ENCODE measurements at regions not wholly inside any gene's neighbourhood (a gene's known extent, or its start where the extent isn't known, plus 50 kb on each side); places are given as distances from the start of the nearest gene placed in this dataset.

- Histone ChIP-seq H3K27ac (no peak overlapping the region), H3K9me3 (no peaks in the 10 kb centered on the region), H3K4me3 (no peak overlapping the region), H3K4me1 (no peaks in the 10 kb centered on the region), H3K27me3 (no peaks in the 10 kb centered on the region), H3K36me3 (no peaks in the 10 kb centered on the region)
- TF ChIP-seq, protein P1, sequence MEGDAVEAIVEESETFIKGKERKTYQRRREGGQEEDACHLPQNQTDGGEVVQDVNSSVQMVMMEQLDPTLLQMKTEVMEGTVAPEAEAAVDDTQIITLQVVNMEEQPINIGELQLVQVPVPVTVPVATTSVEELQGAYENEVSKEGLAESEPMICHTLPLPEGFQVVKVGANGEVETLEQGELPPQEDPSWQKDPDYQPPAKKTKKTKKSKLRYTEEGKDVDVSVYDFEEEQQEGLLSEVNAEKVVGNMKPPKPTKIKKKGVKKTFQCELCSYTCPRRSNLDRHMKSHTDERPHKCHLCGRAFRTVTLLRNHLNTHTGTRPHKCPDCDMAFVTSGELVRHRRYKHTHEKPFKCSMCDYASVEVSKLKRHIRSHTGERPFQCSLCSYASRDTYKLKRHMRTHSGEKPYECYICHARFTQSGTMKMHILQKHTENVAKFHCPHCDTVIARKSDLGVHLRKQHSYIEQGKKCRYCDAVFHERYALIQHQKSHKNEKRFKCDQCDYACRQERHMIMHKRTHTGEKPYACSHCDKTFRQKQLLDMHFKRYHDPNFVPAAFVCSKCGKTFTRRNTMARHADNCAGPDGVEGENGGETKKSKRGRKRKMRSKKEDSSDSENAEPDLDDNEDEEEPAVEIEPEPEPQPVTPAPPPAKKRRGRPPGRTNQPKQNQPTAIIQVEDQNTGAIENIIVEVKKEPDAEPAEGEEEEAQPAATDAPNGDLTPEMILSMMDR (IDR thresholded peaks at IDR 0.05): no peak
- no peak for TF ChIP-seq EP300 (IDR thresholded peaks at IDR 0.05)
- no peak for TF ChIP-seq POLR2A (IDR thresholded peaks at IDR 0.05)
- 53 to 67% methylated on average over 1 of the region's 1 CpG for WGBS, 2 donors
- DNase-seq (ENCODE audit: low spot score in 2 of 2): no peak
Measured at GRCh38 chr12:78641837-78642423, 222.6 kb upstream of the SYT1 start.

GRCh38 chr12:78645956-78646355 is 218.6 kb upstream of the SYT1 start:
- Histone ChIP-seq H3K4me3 (no peak overlapping the region), H3K36me3 (no peaks in the 10 kb centered on the region), H3K27me3 (no peaks in the 10 kb centered on the region), H3K27ac (no peak overlapping the region), H3K9me3 (no peaks in the 10 kb centered on the region), H3K4me1 (no peaks in the 10 kb centered on the region)
- WGBS, 2 donors: 27 to 34% methylated on average over 2 of the region's 2 CpGs
- TF ChIP-seq, protein P1 (IDR thresholded peaks at IDR 0.05): no peak
- TF ChIP-seq EP300 (IDR thresholded peaks at IDR 0.05): no peak
- TF ChIP-seq POLR2A (IDR thresholded peaks at IDR 0.05): no peak
- no peak for DNase-seq (ENCODE audit: low spot score in 2 of 2)

GRCh38 chr12:78651755-78652154 is 212.8 kb upstream of the SYT1 start:
- Histone ChIP-seq H3K36me3 (no peaks in the 10 kb centered on the region), H3K27ac (no peak overlapping the region), H3K4me1 (no peaks in the 10 kb centered on the region), H3K4me3 (no peak overlapping the region), H3K27me3 (no peaks in the 10 kb centered on the region), H3K9me3 (no peaks in the 10 kb centered on the region)
- TF ChIP-seq POLR2A (IDR thresholded peaks at IDR 0.05): no peak
- TF ChIP-seq EP300 (IDR thresholded peaks at IDR 0.05): no peak
- TF ChIP-seq, protein P1 (IDR thresholded peaks at IDR 0.05): no peak
- no peak for DNase-seq (ENCODE audit: low spot score in 2 of 2)

DNA sequence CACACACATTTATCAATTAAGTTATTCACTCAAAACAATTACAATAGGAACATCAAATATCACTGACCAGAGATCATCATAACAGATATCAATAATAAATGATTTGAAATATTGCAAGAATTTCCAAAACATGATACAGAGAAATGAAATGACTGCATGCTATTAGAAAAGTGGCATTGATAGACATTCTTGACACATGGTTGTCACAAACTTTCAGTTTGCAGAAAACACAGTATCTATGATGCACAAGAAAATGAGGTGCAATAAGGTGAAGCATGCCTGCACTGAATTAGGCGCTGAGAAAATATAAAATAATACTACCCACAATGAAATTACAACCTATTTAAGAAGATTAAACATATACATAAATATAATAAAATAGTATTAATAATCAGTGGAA is 198.0 kb upstream of the SYT1 start:
- no peaks in the 10 kb centered on the region for H3K27me3 ChIP-seq
- H3K4me3 ChIP-seq: no peak overlapping the region
- H3K27ac ChIP-seq: no peak overlapping the region
- no peak for DNase-seq (ENCODE audit: low spot score in 2 of 2)
- TF ChIP-seq POLR2A (IDR thresholded peaks at IDR 0.05): no peak
- TF ChIP-seq EP300 (IDR thresholded peaks at IDR 0.05): no peak
- TF ChIP-seq, protein P1 (IDR thresholded peaks at IDR 0.05): no peak
- H3K9me3 ChIP-seq: no peaks in the 10 kb centered on the region
- no peaks in the 10 kb centered on the region for H3K36me3 ChIP-seq
- no peaks in the 10 kb centered on the region for H3K4me1 ChIP-seq
- WGBS, 2 donors: 84 to 98% methylated on average over 1 of the region's 1 CpG

DNA sequence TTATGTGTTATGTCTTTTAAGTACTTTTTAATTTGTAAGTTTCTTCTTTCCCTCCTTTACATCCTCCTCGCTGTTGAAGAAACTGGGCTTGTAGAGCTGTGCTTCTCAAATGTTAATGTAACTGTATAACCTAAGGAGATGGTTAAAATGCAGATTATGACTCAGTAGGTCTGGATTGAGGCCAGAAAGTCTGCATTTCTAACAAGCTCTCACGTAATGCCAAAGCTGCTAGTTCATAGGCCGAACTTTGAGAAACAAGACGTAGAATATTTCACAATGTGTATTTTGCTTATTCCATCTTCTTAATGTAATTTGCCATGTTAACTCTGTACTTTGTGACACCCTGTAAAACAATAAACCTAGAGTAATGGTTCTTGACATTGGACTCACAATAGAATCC is 193.3 kb upstream of the SYT1 start:
- Histone ChIP-seq H3K4me3 (no peak overlapping the region), H3K27me3 (no peaks in the 10 kb centered on the region), H3K36me3 (no peaks in the 10 kb centered on the region), H3K4me1 (peaks cover 0 to 6% (median 0%) of the 10 kb centered on the region in 4 donors), H3K27ac (no peak overlapping the region), H3K9me3 (no peaks in the 10 kb centered on the region)
- 61 to 72% methylated on average over 4 of the region's 4 CpGs for WGBS, 2 donors
- no peak for TF ChIP-seq POLR2A (IDR thresholded peaks at IDR 0.05)
- no peak for TF ChIP-seq EP300 (IDR thresholded peaks at IDR 0.05)
- TF ChIP-seq, protein P1 (IDR thresholded peaks at IDR 0.05): no peak
- no peak for DNase-seq (ENCODE audit: low spot score in 2 of 2)
